ENCODE measurements at regions not wholly inside any gene's neighbourhood (a gene's known extent, or its start where the extent isn't known, plus 50 kb on each side); places are given as distances from the start of the nearest gene placed in this dataset.

DNA sequence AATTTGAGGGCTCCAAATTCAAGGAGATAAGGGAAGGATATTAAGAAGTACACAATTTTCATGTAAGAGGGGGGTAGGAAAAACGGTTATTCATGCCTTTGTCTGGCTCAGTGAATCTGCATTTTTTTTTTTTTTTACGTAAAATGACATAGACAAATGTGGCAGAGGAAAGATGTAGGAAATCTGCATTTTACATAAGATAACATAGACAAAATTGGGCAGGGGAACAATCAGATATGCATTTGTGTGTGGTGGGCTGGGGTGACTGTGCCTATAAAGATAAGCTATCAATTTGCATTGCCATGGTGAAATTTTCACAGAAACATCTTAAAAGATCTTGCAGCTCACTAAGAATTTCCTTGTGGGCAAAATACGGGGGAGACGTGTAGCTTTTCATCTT is 92.7 kb upstream of the GPR141 start:
- WGBS, 2 donors (ENCODE audit: low coverage in 1 of 2), result 61 to 68% methylated on average over 3 to 4 of the region's 4 CpGs
- Histone ChIP-seq H3K4me1 (no peaks in the 10 kb centered on the region), H3K9me3 (peaks cover 0 to 17% (median 0%) of the 10 kb centered on the region in 3 donors), H3K4me3 (no peak overlapping the region), H3K27me3 (no peaks in the 10 kb centered on the region), H3K27ac (no peak overlapping the region), H3K36me3 (no peaks in the 10 kb centered on the region)
- no peak for ATAC-seq
- TF ChIP-seq EP300 (IDR thresholded peaks at IDR 0.05) (no peak), POLR2A (IDR thresholded peaks at IDR 0.05) (no peak), POLR2AphosphoS5 (IDR thresholded peaks at IDR 0.05) (no peak)
- TF ChIP-seq, protein P1, sequence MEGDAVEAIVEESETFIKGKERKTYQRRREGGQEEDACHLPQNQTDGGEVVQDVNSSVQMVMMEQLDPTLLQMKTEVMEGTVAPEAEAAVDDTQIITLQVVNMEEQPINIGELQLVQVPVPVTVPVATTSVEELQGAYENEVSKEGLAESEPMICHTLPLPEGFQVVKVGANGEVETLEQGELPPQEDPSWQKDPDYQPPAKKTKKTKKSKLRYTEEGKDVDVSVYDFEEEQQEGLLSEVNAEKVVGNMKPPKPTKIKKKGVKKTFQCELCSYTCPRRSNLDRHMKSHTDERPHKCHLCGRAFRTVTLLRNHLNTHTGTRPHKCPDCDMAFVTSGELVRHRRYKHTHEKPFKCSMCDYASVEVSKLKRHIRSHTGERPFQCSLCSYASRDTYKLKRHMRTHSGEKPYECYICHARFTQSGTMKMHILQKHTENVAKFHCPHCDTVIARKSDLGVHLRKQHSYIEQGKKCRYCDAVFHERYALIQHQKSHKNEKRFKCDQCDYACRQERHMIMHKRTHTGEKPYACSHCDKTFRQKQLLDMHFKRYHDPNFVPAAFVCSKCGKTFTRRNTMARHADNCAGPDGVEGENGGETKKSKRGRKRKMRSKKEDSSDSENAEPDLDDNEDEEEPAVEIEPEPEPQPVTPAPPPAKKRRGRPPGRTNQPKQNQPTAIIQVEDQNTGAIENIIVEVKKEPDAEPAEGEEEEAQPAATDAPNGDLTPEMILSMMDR (IDR thresholded peaks at IDR 0.05), result no peak

DNA sequence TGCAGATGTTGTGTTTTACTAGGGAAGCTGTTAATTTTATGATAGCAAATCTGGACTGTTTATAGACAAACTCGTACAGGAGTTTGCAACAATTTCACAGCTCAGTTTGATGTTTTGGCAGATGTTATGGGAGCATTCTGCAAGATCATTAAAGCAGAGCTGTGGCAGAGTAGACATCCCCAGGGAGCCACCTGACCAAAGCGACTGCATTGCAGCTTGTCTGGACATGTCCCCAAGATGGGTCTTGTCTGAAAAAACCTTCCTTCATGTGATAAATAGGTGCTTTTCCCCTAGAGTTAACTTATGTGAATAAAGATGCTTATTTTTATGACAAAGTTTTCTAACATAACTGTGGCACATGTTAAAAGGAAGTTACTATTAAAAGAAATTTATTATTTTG is 91.2 kb upstream of the GPR141 start:
- Histone ChIP-seq H3K4me3 (no peak overlapping the region), H3K27ac (no peak overlapping the region), H3K9me3 (peaks cover 0 to 31% (median 0%) of the 10 kb centered on the region in 3 donors), H3K36me3 (no peaks in the 10 kb centered on the region), H3K27me3 (no peaks in the 10 kb centered on the region), H3K4me1 (no peaks in the 10 kb centered on the region)
- WGBS, 2 donors (ENCODE audit: low coverage in 1 of 2), result 60 to 83% methylated on average over 2 of the region's 2 CpGs
- TF ChIP-seq EP300 (IDR thresholded peaks at IDR 0.05), result no peak
- no peak for TF ChIP-seq POLR2AphosphoS5 (IDR thresholded peaks at IDR 0.05)
- no peak for TF ChIP-seq POLR2A (IDR thresholded peaks at IDR 0.05)
- TF ChIP-seq, protein P1 (IDR thresholded peaks at IDR 0.05), result no peak
- no peak for ATAC-seq

DNA sequence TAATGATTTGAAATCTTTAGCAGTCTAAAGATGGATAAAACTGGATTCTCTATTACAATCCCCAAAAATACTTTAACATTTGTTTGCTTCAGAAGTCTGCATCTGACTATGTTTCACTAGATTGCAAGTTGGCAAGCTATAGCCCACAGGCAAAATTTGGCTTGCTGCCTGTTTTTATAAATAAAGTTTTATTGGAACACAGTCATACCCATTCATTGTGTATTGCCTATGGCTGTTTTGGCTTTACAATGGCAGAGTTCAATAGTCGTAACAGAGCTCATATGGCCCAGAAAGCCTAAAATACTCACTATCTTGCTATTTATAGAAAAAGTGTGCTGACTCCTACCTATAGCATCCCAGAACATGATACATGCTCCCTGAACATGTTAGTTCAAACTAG is 89.0 kb upstream of the GPR141 start:
- Histone ChIP-seq H3K27ac (no peak overlapping the region), H3K27me3 (no peaks in the 10 kb centered on the region), H3K9me3 (peaks cover 0 to 38% (median 0%) of the 10 kb centered on the region in 3 donors), H3K4me1 (no peaks in the 10 kb centered on the region), H3K4me3 (no peak overlapping the region), H3K36me3 (no peaks in the 10 kb centered on the region)
- 100% methylated on average over 1 of the region's 1 CpG for WGBS, 2 donors (ENCODE audit: low coverage in 1 of 2)
- no peak for TF ChIP-seq POLR2AphosphoS5 (IDR thresholded peaks at IDR 0.05)
- TF ChIP-seq, protein P1 (IDR thresholded peaks at IDR 0.05), result no peak
- no peak for TF ChIP-seq EP300 (IDR thresholded peaks at IDR 0.05)
- TF ChIP-seq POLR2A (IDR thresholded peaks at IDR 0.05), result no peak
- no peak for ATAC-seq

DNA sequence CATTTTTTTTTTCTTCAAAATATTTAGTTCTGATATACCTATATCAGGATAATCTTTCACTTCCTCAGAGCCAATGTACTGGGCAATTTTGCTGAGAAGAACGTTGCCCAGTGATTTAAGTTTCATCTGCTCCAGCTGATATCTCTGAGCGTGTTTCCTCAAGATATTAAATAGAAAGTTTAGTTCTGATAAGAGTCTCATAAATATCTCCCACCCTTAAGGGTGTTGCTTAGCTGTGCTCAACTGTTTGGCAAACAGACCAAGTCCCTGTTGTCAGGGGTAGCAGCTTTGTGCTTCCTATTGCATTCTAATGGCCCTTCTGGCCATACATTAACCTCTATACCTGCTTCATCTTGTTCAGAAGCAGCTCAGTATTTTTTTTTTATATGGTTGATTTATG is 84.7 kb upstream of the GPR141 start:
- WGBS, 2 donors (ENCODE audit: low coverage in 1 of 2), result 62% methylated on average over 2 of the region's 2 CpGs; no CpG with 5 or more reads in 1 of the 2 donors
- no peak for TF ChIP-seq EP300 (IDR thresholded peaks at IDR 0.05)
- TF ChIP-seq POLR2AphosphoS5 (IDR thresholded peaks at IDR 0.05), result no peak
- TF ChIP-seq POLR2A (IDR thresholded peaks at IDR 0.05), result no peak
- TF ChIP-seq, protein P1 (IDR thresholded peaks at IDR 0.05), result no peak
- no peaks in the 10 kb centered on the region for H3K36me3 ChIP-seq
- no peak for ATAC-seq
- H3K4me3 ChIP-seq, result no peak overlapping the region
- no peaks in the 10 kb centered on the region for H3K27me3 ChIP-seq
- H3K9me3 ChIP-seq, result peaks cover 0 to 36% (median 0%) of the 10 kb centered on the region in 3 donors
- no peak overlapping the region for H3K27ac ChIP-seq
- H3K4me1 ChIP-seq, result no peaks in the 10 kb centered on the region

DNA sequence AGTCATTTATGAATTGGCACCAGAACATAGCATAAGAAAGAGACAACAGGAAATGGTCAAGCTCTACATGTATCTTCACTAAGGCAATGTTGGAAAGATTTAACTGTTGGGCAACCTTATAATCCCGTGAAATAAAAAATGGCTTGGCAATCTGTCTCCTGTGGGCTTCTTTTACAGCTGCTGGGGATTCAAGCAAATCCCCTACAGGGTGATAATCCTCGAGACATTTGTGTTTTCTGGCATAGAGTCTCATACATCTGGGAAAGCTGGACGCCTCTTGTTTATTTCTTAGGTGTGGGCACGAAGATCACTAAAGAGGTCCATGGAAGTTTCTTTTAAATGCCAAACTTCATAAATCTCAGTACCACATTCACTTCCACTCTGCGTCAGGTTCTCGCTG is 82.2 kb upstream of the GPR141 start:
- Histone ChIP-seq H3K36me3 (no peaks in the 10 kb centered on the region), H3K27me3 (no peaks in the 10 kb centered on the region), H3K4me1 (no peaks in the 10 kb centered on the region), H3K4me3 (no peak overlapping the region), H3K27ac (no peak overlapping the region), H3K9me3 (peaks cover 0 to 17% (median 0%) of the 10 kb centered on the region in 3 donors)
- no peak for ATAC-seq
- 68 to 72% methylated on average over 6 of the region's 6 CpGs for WGBS, 2 donors (ENCODE audit: low coverage in 1 of 2)
- TF ChIP-seq, protein P1 (IDR thresholded peaks at IDR 0.05), result no peak
- no peak for TF ChIP-seq EP300 (IDR thresholded peaks at IDR 0.05)
- no peak for TF ChIP-seq POLR2A (IDR thresholded peaks at IDR 0.05)
- TF ChIP-seq POLR2AphosphoS5 (IDR thresholded peaks at IDR 0.05), result no peak
